Mesendoderm (in vitro differentiated cells): ENCODE measurements at regions not wholly inside any gene's neighbourhood (a gene's known extent, or its start where the extent isn't known, plus 50 kb on each side); places are given as distances from the start of the nearest gene placed in this dataset.

Experiments used
- DNase-seq: peaks from one replicate; pipeline ENCODE4 v3.0.0; 2013
- H2AK5ac ChIP-seq: 2 replicates; pipeline ENCODE4 v1.6.1; 2013; ENCODE audit warnings: low read length, inconsistent platforms
- H2BK120ac ChIP-seq: 2 replicates; pipeline ENCODE4 v1.6.1; 2013; ENCODE audit warnings: low read depth, mild to moderate bottlenecking, low read length, moderate library complexity, mixed read lengths
- H2BK15ac ChIP-seq: replicated peaks from 2 replicates; pipeline ENCODE4 v1.6.1; 2013; ENCODE audit warnings: low read depth, mild to moderate bottlenecking, moderate library complexity
- H2BK5ac ChIP-seq: 2 replicates; pipeline ENCODE4 v1.6.1; 2013; ENCODE audit warnings: low read length, inconsistent platforms
- H3K18ac ChIP-seq: 2 replicates; pipeline ENCODE4 v1.6.1; 2013; ENCODE audit warnings: mild to moderate bottlenecking, low read length, mixed read lengths
- H3K23ac ChIP-seq: one replicate; pipeline ENCODE4 v1.6.1; 2013; ENCODE audit warnings: low read length
- H3K27ac ChIP-seq: 2 replicates; pipeline ENCODE4 v1.5.1; 2013; ENCODE audit warnings: low read depth, mild to moderate bottlenecking, inconsistent platforms, low read length, moderate library complexity
- H3K27me3 ChIP-seq: 2 replicates; pipeline ENCODE4 v1.6.1; 2013; ENCODE audit warnings: low read length, control low read depth, mild to moderate bottlenecking, inconsistent platforms; ENCODE audit not compliant: insufficient read depth, poor library complexity
- H3K36me3 ChIP-seq: 2 replicates; pipeline ENCODE4 v1.6.1; 2013; ENCODE audit warnings: low read length, inconsistent platforms; ENCODE audit not compliant: control insufficient read depth, insufficient read depth
- H3K4ac ChIP-seq: one replicate; pipeline ENCODE4 v1.6.1; 2013; ENCODE audit warnings: low read depth, mild to moderate bottlenecking, low read length, moderate library complexity
- H3K4me1 ChIP-seq: 2 replicates; pipeline ENCODE4 v1.6.1; 2013; ENCODE audit warnings: low read depth, low read length, inconsistent platforms; ENCODE audit not compliant: control insufficient read depth
- H3K4me2 ChIP-seq: 2 replicates; pipeline ENCODE4 v1.6.1; 2013; ENCODE audit warnings: low read length
- H3K4me3 ChIP-seq: 2 replicates; pipeline ENCODE4 v1.5.1; 2013; ENCODE audit warnings: mild to moderate bottlenecking, low read length
- H3K56ac ChIP-seq: one replicate; pipeline ENCODE4 v1.6.1; 2013; ENCODE audit warnings: low read length
- H3K79me1 ChIP-seq: 2 replicates; pipeline ENCODE4 v1.6.1; 2013; ENCODE audit warnings: low read length, inconsistent platforms
- H3K79me2 ChIP-seq: 2 replicates; pipeline ENCODE4 v1.6.1; 2013; ENCODE audit warnings: mild to moderate bottlenecking, low read length; ENCODE audit not compliant: control insufficient read depth, insufficient read depth
- H3K9ac ChIP-seq: 2 replicates; pipeline ENCODE4 v1.6.1; 2013; ENCODE audit warnings: low read length, inconsistent platforms
- H4K5ac ChIP-seq: one replicate; pipeline ENCODE4 v1.6.1; 2013; ENCODE audit warnings: low read length
- H4K8ac ChIP-seq: one replicate; pipeline ENCODE4 v1.6.1; 2013; ENCODE audit warnings: low read depth, mild to moderate bottlenecking, control low read depth, low read length, moderate library complexity
- WGBS: extraction: QIAGEN DNeasy Blood & Tissue Kit; methylation state at CpG from one replicate; pipeline ENCODE4 v1.1.7; 2013; ENCODE audit warnings: low lambda C conversion rate, missing lambda C conversion rate; ENCODE audit not compliant: insufficient coverage; ENCODE audit errors: extremely low coverage; 5-methylcytosine and 5-hydroxymethylcytosine counted together

DNA sequence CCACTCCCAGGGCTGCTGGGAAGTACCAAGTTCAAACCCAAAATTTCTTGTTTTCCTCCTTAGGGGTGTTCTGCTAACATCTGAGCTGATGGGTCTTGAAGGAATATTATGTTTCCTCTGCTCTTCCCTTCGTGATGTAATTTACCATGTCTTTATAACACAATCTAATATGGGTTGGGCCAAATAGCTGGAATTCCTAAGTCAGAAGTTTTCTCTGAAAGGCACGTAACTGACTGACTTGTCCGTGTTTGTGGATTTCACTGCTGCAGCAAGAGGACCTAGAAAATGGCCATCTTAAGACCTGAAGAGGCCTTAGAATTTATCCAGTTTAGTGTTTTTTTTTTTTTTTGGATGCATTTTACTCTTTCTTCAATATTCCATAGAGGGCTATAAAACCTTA is 256.7 kb downstream of the DCDC2C start:
- no peak overlapping the region for H3K4ac ChIP-seq
- no peak overlapping the region for H2BK120ac ChIP-seq
- DNase-seq: no peak
- no peak overlapping the region for H2BK15ac ChIP-seq
- H3K36me3 ChIP-seq: no peaks in the 10 kb centered on the region
- H2BK5ac ChIP-seq: no peak overlapping the region
- WGBS: no CpG with 5 or more reads among the region's 3 CpGs
- H3K4me3 ChIP-seq: no peak overlapping the region
- no peaks in the 10 kb centered on the region for H3K27me3 ChIP-seq
- H3K23ac ChIP-seq: no peak overlapping the region
- no peak overlapping the region for H4K5ac ChIP-seq
- no peak overlapping the region for H3K4me2 ChIP-seq
- no peaks in the 10 kb centered on the region for H3K4me1 ChIP-seq
- no peak overlapping the region for H4K8ac ChIP-seq
- no peaks in the 10 kb centered on the region for H3K79me2 ChIP-seq
- no peaks in the 10 kb centered on the region for H3K79me1 ChIP-seq
- no peak overlapping the region for H3K9ac ChIP-seq
- no peak overlapping the region for H3K18ac ChIP-seq
- H3K56ac ChIP-seq: no peak overlapping the region
- no peak overlapping the region for H3K27ac ChIP-seq
- no peak overlapping the region for H2AK5ac ChIP-seq

DNA sequence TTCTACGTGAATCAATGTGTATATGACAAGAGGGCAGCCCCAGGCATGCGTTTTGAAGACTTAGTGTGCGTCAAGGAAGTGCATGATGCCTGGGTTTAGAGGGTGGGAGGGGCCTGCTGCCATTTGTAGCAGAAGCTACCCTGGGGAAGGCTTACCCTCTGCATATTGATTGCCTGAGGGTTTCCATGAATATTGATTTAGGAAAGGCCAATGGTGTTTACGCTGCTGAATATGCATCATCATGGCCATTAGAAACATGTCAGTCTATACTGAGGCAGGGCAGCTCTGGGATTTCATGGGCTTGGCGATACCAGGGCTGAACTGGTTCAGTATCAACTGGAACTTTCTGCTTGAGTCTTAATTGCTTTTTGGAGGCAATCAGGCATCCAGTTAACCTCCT is 259.3 kb downstream of the DCDC2C start:
- Histone ChIP-seq H4K5ac (no peak overlapping the region), H3K27ac (no peak overlapping the region), H2BK5ac (no peak overlapping the region), H3K79me2 (no peaks in the 10 kb centered on the region), H2BK15ac (no peak overlapping the region), H3K18ac (no peak overlapping the region), H3K23ac (no peak overlapping the region), H3K4me2 (no peak overlapping the region), H3K9ac (no peak overlapping the region), H3K56ac (no peak overlapping the region), H2BK120ac (no peak overlapping the region), H3K4ac (no peak overlapping the region), H4K8ac (no peak overlapping the region), H3K36me3 (no peaks in the 10 kb centered on the region), H3K4me1 (no peaks in the 10 kb centered on the region), H3K79me1 (no peaks in the 10 kb centered on the region), H3K4me3 (no peak overlapping the region), H2AK5ac (no peak overlapping the region), H3K27me3 (no peaks in the 10 kb centered on the region)
- no peak for DNase-seq
- WGBS: no CpG with 5 or more reads among the region's 5 CpGs

DNA sequence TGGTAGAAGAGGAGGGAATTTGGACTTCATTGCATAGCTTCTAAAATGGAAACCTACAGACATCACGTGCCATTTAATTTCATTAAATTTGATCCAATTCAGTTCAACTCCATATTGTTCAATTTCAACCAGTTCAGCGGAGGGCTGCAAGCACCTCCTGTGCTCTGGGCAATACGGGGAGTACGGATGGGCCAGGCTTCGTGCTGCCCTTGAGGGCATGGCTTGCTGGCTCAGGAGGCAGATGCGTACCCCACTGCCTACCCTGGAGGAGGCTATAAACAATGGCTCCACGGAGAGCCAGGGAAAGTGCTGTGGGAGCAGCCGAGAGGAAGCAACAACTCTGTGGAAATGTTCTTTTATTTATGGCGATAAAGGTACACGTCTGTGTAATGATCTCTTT is 261.8 kb downstream of the DCDC2C start:
- no peak overlapping the region for H3K4me2 ChIP-seq
- H3K27me3 ChIP-seq: no peaks in the 10 kb centered on the region
- no peak overlapping the region for H3K9ac ChIP-seq
- no peak overlapping the region for H3K4me3 ChIP-seq
- H2BK15ac ChIP-seq: no peak overlapping the region
- no peaks in the 10 kb centered on the region for H3K79me2 ChIP-seq
- H3K27ac ChIP-seq: no peak overlapping the region
- no peak overlapping the region for H2BK120ac ChIP-seq
- H3K4ac ChIP-seq: no peak overlapping the region
- no peaks in the 10 kb centered on the region for H3K36me3 ChIP-seq
- no peak overlapping the region for H3K56ac ChIP-seq
- H3K4me1 ChIP-seq: no peaks in the 10 kb centered on the region
- DNase-seq: no peak
- no peaks in the 10 kb centered on the region for H3K79me1 ChIP-seq
- no peak overlapping the region for H3K23ac ChIP-seq
- no CpG with 5 or more reads among the region's 10 CpGs for WGBS
- no peak overlapping the region for H4K5ac ChIP-seq
- no peak overlapping the region for H3K18ac ChIP-seq
- no peak overlapping the region for H2BK5ac ChIP-seq
- no peak overlapping the region for H2AK5ac ChIP-seq
- H4K8ac ChIP-seq: no peak overlapping the region

DNA sequence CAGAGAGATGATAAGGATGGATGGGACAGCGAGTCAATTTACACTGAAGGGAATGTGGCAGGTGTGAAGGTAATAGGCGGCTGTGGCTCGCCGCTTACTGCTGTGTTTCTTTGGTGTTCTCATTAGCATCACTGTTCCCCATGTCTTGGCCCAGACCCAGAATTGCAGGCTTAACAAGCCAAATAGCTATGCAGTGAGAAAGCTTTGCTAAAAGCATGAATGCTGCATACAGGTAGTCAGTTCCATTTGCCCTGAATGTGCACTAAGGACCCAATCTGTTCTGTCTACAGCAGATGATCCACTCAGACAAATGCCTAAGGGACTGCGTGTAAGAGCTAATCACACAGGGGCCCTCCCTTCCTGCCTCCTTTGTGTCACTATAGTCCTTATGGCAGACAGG is 262.6 kb downstream of the DCDC2C start:
- H3K9ac ChIP-seq: no peak overlapping the region

DNA sequence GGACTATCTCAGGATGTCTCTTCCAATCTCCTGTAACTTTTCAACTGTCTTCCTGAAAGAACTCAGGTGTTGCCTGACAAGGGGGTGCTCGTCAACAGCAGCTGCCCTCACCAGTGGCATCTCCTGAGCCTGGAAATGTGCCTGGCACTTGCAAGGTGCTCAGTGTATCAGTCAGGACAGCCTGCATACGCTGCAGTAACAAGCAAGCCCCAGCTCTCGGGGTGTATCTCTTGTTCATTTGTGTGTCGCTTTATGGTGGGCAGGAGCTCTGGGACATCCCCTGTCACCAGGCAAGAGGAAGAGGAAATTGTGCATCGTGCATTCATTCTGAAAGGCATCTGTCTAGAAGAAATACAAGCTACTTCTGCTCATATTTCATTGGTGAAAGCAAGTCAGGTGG is 263.1 kb downstream of the DCDC2C start:
- Histone ChIP-seq H3K9ac (no peak overlapping the region), H3K4me2 (no peak overlapping the region), H3K27ac (no peak overlapping the region), H3K79me1 (no peaks in the 10 kb centered on the region), H2BK15ac (no peak overlapping the region), H3K23ac (no peak overlapping the region), H3K56ac (no peak overlapping the region), H2BK120ac (no peak overlapping the region), H3K36me3 (no peaks in the 10 kb centered on the region), H4K5ac (no peak overlapping the region), H3K4ac (no peak overlapping the region), H2AK5ac (no peak overlapping the region), H2BK5ac (no peak overlapping the region), H3K27me3 (no peaks in the 10 kb centered on the region), H3K4me1 (no peaks in the 10 kb centered on the region), H3K79me2 (no peaks in the 10 kb centered on the region), H3K4me3 (no peak overlapping the region), H4K8ac (no peak overlapping the region), H3K18ac (no peak overlapping the region)
- no peak for DNase-seq
- no CpG with 5 or more reads among the region's 5 CpGs for WGBS

More for the DNA sequence above, 262.6 kb downstream of the DCDC2C start:
- H3K4me3 ChIP-seq: no peak overlapping the region
- H3K27me3 ChIP-seq: no peaks in the 10 kb centered on the region
- H3K56ac ChIP-seq: no peak overlapping the region
- no peak overlapping the region for H2AK5ac ChIP-seq
- H3K4ac ChIP-seq: no peak overlapping the region
- H3K4me1 ChIP-seq: no peaks in the 10 kb centered on the region
- H3K18ac ChIP-seq: no peak overlapping the region
- no peak overlapping the region for H2BK15ac ChIP-seq
- no peaks in the 10 kb centered on the region for H3K79me1 ChIP-seq
- H3K36me3 ChIP-seq: no peaks in the 10 kb centered on the region
- H4K5ac ChIP-seq: no peak overlapping the region
- H3K27ac ChIP-seq: no peak overlapping the region
- H2BK5ac ChIP-seq: no peak overlapping the region
- no peak overlapping the region for H4K8ac ChIP-seq
- no peak overlapping the region for H2BK120ac ChIP-seq
- no peak overlapping the region for H3K23ac ChIP-seq
- DNase-seq: no peak
- WGBS: no CpG with 5 or more reads among the region's 5 CpGs
- H3K79me2 ChIP-seq: no peaks in the 10 kb centered on the region
- no peak overlapping the region for H3K4me2 ChIP-seq

DNA sequence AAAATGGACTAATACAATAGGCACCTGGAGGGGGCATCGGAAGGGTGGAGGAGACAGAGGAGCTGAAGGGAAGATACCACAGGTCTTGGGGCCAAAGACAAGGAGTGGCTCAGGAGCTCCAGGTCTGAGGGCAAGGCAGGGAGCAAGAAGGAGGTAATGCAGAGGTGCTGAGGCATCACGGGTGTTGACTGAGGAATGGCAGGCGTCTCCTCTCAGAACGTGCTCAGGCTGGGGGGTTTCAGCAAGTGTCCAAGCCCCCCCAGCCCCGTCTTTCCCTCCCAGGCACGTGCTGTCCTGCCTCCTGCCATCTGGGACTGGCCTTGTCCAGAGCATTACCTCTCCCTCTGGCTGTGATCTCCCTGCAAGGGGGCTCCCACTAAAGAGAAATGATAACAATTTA is 265.4 kb downstream of the DCDC2C start:
- H3K4me2 ChIP-seq: no peak overlapping the region
- H2BK5ac ChIP-seq: no peak overlapping the region
- H3K23ac ChIP-seq: no peak overlapping the region
- no peak overlapping the region for H2BK15ac ChIP-seq
- H3K4me1 ChIP-seq: no peaks in the 10 kb centered on the region
- no CpG with 5 or more reads among the region's 6 CpGs for WGBS
- H3K4me3 ChIP-seq: no peak overlapping the region
- H4K8ac ChIP-seq: no peak overlapping the region
- H3K56ac ChIP-seq: no peak overlapping the region
- H3K27me3 ChIP-seq: no peaks in the 10 kb centered on the region
- no peaks in the 10 kb centered on the region for H3K79me1 ChIP-seq
- no peak overlapping the region for H2AK5ac ChIP-seq
- H3K79me2 ChIP-seq: no peaks in the 10 kb centered on the region
- no peak overlapping the region for H3K18ac ChIP-seq
- no peak overlapping the region for H3K27ac ChIP-seq
- H4K5ac ChIP-seq: no peak overlapping the region
- no peak overlapping the region for H2BK120ac ChIP-seq
- H3K9ac ChIP-seq: no peak overlapping the region
- DNase-seq: no peak
- H3K4ac ChIP-seq: no peak overlapping the region
- H3K36me3 ChIP-seq: no peaks in the 10 kb centered on the region
